Thyroid gland (tissue), 4 donors: ENCODE measurements at regions not wholly inside any gene's neighbourhood (a gene's known extent, or its start where the extent isn't known, plus 50 kb on each side); places are given as distances from the start of the nearest gene placed in this dataset.

ENCODE experiments used
- CTCF ChIP-seq, 6 experiments: fragments of 200-600 bp in 3 of 6; fragments of 450-650 bp in 3 of 6; sonication (generic) in 3 of 6; IDR thresholded peaks; one replicate each; pipeline ENCODE4 v1.5.1; 2016 to 2019; ENCODE audit warnings: antibody characterized with exemption in 6 of 6, mild to moderate bottlenecking in 2 of 6, inconsistent platforms in 1 of 6, moderate library complexity in 1 of 6
- POLR2A ChIP-seq, 2 donors: fragments of 450-650 bp; IDR thresholded peaks; one replicate each; pipeline ENCODE4 v1.6.1; 2017; ENCODE audit warnings: antibody characterized with exemption in 2 of 2, mild to moderate bottlenecking in 2 of 2, moderate library complexity in 1 of 2

GRCh38 chr13:86510792-86511191 lies 711.6 kb upstream of the SLITRK6 start:
- no peak for TF ChIP-seq CTCF (IDR thresholded peaks at IDR 0.05)
- no peak for TF ChIP-seq POLR2A (IDR thresholded peaks at IDR 0.05)
